ENCODE measurements at regions not wholly inside any gene's neighbourhood (a gene's known extent, or its start where the extent isn't known, plus 50 kb on each side); places are given as distances from the start of the nearest gene placed in this dataset.

DNA sequence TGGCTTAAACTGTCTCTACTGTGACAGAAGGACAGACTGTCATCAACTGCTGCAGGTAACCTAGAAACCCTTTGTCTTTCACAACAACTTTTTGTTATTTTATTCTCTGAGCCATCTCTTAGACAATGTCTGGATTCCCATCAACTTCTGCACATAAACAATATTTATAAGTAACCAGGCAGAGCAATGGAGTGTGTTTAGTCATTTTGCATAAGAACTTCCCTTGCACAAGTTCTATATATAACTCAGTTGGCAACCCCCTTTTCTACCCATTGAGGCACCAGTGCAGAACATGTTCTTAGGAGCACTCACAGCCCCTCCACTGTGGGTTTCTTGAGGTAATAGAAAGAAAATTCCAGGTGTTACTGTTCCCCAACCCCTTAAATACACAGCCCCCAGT is 65.0 kb upstream of the IL6 start:
- TF ChIP-seq, protein P1, sequence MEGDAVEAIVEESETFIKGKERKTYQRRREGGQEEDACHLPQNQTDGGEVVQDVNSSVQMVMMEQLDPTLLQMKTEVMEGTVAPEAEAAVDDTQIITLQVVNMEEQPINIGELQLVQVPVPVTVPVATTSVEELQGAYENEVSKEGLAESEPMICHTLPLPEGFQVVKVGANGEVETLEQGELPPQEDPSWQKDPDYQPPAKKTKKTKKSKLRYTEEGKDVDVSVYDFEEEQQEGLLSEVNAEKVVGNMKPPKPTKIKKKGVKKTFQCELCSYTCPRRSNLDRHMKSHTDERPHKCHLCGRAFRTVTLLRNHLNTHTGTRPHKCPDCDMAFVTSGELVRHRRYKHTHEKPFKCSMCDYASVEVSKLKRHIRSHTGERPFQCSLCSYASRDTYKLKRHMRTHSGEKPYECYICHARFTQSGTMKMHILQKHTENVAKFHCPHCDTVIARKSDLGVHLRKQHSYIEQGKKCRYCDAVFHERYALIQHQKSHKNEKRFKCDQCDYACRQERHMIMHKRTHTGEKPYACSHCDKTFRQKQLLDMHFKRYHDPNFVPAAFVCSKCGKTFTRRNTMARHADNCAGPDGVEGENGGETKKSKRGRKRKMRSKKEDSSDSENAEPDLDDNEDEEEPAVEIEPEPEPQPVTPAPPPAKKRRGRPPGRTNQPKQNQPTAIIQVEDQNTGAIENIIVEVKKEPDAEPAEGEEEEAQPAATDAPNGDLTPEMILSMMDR (IDR thresholded peaks at IDR 0.05; ENCODE audit: insufficient read depth, low read depth, low read length): no peak
- TF ChIP-seq EZH2 (IDR thresholded peaks at IDR 0.05; ENCODE audit: insufficient read depth, low read length): no peak
